ENCODE measurements at regions not wholly inside any gene's neighbourhood (a gene's known extent, or its start where the extent isn't known, plus 50 kb on each side); places are given as distances from the start of the nearest gene placed in this dataset.

GRCh38 chr16:8476824-8477223 lies 113.5 kb downstream of the TMEM114 start:
- Mint-ChIP-seq H3K4me3 (no peak overlapping the region), H3K9me3 (no peaks in the 10 kb centered on the region), H3K27me3 (no peaks in the 10 kb centered on the region), H3K27ac (no peak overlapping the region), H3K4me1 (no peaks in the 10 kb centered on the region)
- no peak for DNase-seq
- ATAC-seq: no peak

- H3K4me3 Mint-ChIP-seq: no peak overlapping the region
- ATAC-seq (no peak), DNase-seq (no peak)
- H3K27me3 Mint-ChIP-seq: no peaks in the 10 kb centered on the region
- no peak overlapping the region for H3K27ac Mint-ChIP-seq
- no peaks in the 10 kb centered on the region for H3K9me3 Mint-ChIP-seq
- no peaks in the 10 kb centered on the region for H3K4me1 Mint-ChIP-seq
Measured at GRCh38 chr16:8474587-8474986, 115.7 kb downstream of the TMEM114 start.

- no peak overlapping the region for H3K27ac Mint-ChIP-seq
- no peaks in the 10 kb centered on the region for H3K9me3 Mint-ChIP-seq
Measured at GRCh38 chr16:8469102-8469778, 121.1 kb downstream of the TMEM114 start.

GRCh38 chr16:8464979-8465378 lies 125.3 kb downstream of the TMEM114 start:
- Mint-ChIP-seq H3K27me3 (no peaks in the 10 kb centered on the region), H3K4me3 (no peak overlapping the region), H3K4me1 (no peaks in the 10 kb centered on the region), H3K9me3 (no peaks in the 10 kb centered on the region), H3K27ac (no peak overlapping the region)
- DNase-seq: no peak
- ATAC-seq: no peak

More at GRCh38 chr16:8469102-8469778, 121.1 kb downstream of the TMEM114 start:
- no peak overlapping the region for H3K4me3 Mint-ChIP-seq
- H3K27me3 Mint-ChIP-seq: no peaks in the 10 kb centered on the region
- H3K4me1 Mint-ChIP-seq: no peaks in the 10 kb centered on the region
- ATAC-seq: no peak
- no peak for DNase-seq

- Mint-ChIP-seq H3K4me1 (no peaks in the 10 kb centered on the region), H3K9me3 (peaks cover 0 to 4% of the 10 kb centered on the region in 2 donors), H3K4me3 (no peak overlapping the region), H3K27ac (no peak overlapping the region), H3K27me3 (no peaks in the 10 kb centered on the region)
- no peak for DNase-seq
- no peak for ATAC-seq
Measured at GRCh38 chr16:8459085-8459733, 131.1 kb downstream of the TMEM114 start.

- H3K27ac Mint-ChIP-seq: no peak overlapping the region
- H3K27me3 Mint-ChIP-seq: no peaks in the 10 kb centered on the region
- H3K4me1 Mint-ChIP-seq: no peaks in the 10 kb centered on the region
- DNase-seq: no peak
- no peak overlapping the region for H3K4me3 Mint-ChIP-seq
- peaks cover 0 to 7% of the 10 kb centered on the region in 2 donors for H3K9me3 Mint-ChIP-seq
- no peak for ATAC-seq
Measured at GRCh38 chr16:8458481-8459046, 131.7 kb downstream of the TMEM114 start.

- no peaks in the 10 kb centered on the region for H3K4me1 Mint-ChIP-seq
- no peak for ATAC-seq
- H3K27ac Mint-ChIP-seq: no peak overlapping the region
- no peaks in the 10 kb centered on the region for H3K27me3 Mint-ChIP-seq
- no peak for DNase-seq
- no peak overlapping the region for H3K4me3 Mint-ChIP-seq
- peaks cover 0 to 4% of the 10 kb centered on the region in 2 donors for H3K9me3 Mint-ChIP-seq
Measured at GRCh38 chr16:8453359-8453758, 137.0 kb downstream of the TMEM114 start.

GRCh38 chr16:8452941-8453340 lies 137.4 kb downstream of the TMEM114 start:
- no peaks in the 10 kb centered on the region for H3K4me1 Mint-ChIP-seq
- H3K9me3 Mint-ChIP-seq: peaks cover 0 to 4% of the 10 kb centered on the region in 2 donors
- no peaks in the 10 kb centered on the region for H3K27me3 Mint-ChIP-seq
- no peak overlapping the region for H3K27ac Mint-ChIP-seq
- ATAC-seq (no peak), DNase-seq (no peak)
- H3K4me3 Mint-ChIP-seq: no peak overlapping the region

GRCh38 chr16:8436931-8437330 lies 153.4 kb downstream of the TMEM114 start:
- Mint-ChIP-seq H3K27me3 (no peaks in the 10 kb centered on the region), H3K4me1 (no peaks in the 10 kb centered on the region), H3K9me3 (peaks cover 0 to 8% of the 10 kb centered on the region in 2 donors), H3K27ac (no peak overlapping the region), H3K4me3 (no peak overlapping the region)
- ATAC-seq (no peak), DNase-seq (no peak)

GRCh38 chr16:8431783-8432182 lies 158.5 kb downstream of the TMEM114 start:
- Mint-ChIP-seq H3K4me3 (no peak overlapping the region), H3K27me3 (no peaks in the 10 kb centered on the region), H3K27ac (no peak overlapping the region), H3K4me1 (no peaks in the 10 kb centered on the region), H3K9me3 (no peaks in the 10 kb centered on the region)
- ATAC-seq: no peak
- DNase-seq: no peak

GRCh38 chr16:8430401-8430800 lies 159.9 kb downstream of the TMEM114 start:
- H3K27ac Mint-ChIP-seq: no peak overlapping the region
- H3K9me3 Mint-ChIP-seq: peaks cover 0 to 4% of the 10 kb centered on the region in 2 donors
- no peaks in the 10 kb centered on the region for H3K27me3 Mint-ChIP-seq
- no peak for DNase-seq
- H3K4me1 Mint-ChIP-seq: no peaks in the 10 kb centered on the region
- no peak for ATAC-seq
- H3K4me3 Mint-ChIP-seq: no peak overlapping the region

GRCh38 chr16:8426569-8426968 lies 163.7 kb downstream of the TMEM114 start:
- Mint-ChIP-seq H3K4me1 (no peaks in the 10 kb centered on the region), H3K27ac (no peak overlapping the region), H3K9me3 (peaks cover 0 to 4% of the 10 kb centered on the region in 2 donors), H3K27me3 (no peaks in the 10 kb centered on the region), H3K4me3 (no peak overlapping the region)
- DNase-seq (no peak), ATAC-seq (no peak)

- Mint-ChIP-seq H3K27me3 (no peaks in the 10 kb centered on the region), H3K9me3 (peaks cover under 1 to 1% of the 10 kb centered on the region in 2 donors)
- ATAC-seq: no peak
Measured at GRCh38 chr16:8417145-8417544, 173.2 kb downstream of the TMEM114 start.

GRCh38 chr16:8408855-8409567 lies 181.3 kb downstream of the TMEM114 start:
- no peak for DNase-seq
- H3K27me3 Mint-ChIP-seq: no peaks in the 10 kb centered on the region
- ATAC-seq: no peak
- H3K4me3 Mint-ChIP-seq: no peak overlapping the region
- H3K4me1 Mint-ChIP-seq: no peaks in the 10 kb centered on the region
- H3K27ac Mint-ChIP-seq: no peak overlapping the region
- H3K9me3 Mint-ChIP-seq: peaks cover 9 to 12% of the 10 kb centered on the region in 2 donors

More at GRCh38 chr16:8417145-8417544, 173.2 kb downstream of the TMEM114 start:
- no peak for DNase-seq
- H3K4me3 Mint-ChIP-seq: no peak overlapping the region
- H3K4me1 Mint-ChIP-seq: no peaks in the 10 kb centered on the region
- no peak overlapping the region for H3K27ac Mint-ChIP-seq

- no peak for DNase-seq
- no peak overlapping the region for H3K4me3 Mint-ChIP-seq
- H3K27me3 Mint-ChIP-seq: no peaks in the 10 kb centered on the region
- no peaks in the 10 kb centered on the region for H3K4me1 Mint-ChIP-seq
- no peak for ATAC-seq
- H3K27ac Mint-ChIP-seq: no peak overlapping the region
- peaks cover 15 to 17% of the 10 kb centered on the region in 2 donors for H3K9me3 Mint-ChIP-seq
Measured at GRCh38 chr16:8407351-8407750, 183.0 kb downstream of the TMEM114 start.

All from stimulated activated naive CD8-positive, alpha-beta T cell treated with anti-CD3 and anti-CD28 coated beads, Interleukin-15, amount 100 ng/mL, for 72 hours (primary cell).